ENCODE measurements at regions not wholly inside any gene's neighbourhood (a gene's known extent, or its start where the extent isn't known, plus 50 kb on each side); places are given as distances from the start of the nearest gene placed in this dataset.

DNA sequence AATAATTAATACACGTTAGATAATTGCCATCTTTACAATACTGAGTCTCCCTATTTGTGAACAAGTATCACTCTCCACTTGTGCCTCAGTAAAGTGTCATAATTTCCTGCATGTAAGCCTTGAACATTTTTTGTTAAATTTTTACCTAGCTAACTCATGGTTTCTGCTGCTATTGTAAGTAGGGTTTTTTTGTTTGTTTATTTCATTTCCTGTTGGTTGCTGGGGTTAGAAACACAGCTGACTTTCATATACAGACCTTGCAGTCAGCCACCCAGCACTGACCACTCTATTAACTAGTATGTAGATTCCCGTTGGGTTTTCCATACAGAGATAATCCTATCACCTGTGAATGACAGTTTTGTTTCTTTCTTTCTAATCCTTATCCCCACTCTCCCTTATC, 133.3 kb downstream of the MPP7 start:
- TF ChIP-seq GATA3 (IDR thresholded peaks at IDR 0.05; ENCODE audit: low read depth, low read length) (no peak), GATA2 (IDR thresholded peaks at IDR 0.05; ENCODE audit: low read depth, low read length) (no peak)
